NCI-H2171 (cell line): ENCODE measurements at regions not wholly inside any gene's neighbourhood (a gene's known extent, or its start where the extent isn't known, plus 50 kb on each side); places are given as distances from the start of the nearest gene placed in this dataset.

ENCODE experiments used
- DNase-seq: peaks from one replicate; lab custom pipeline; 2025; lab: John Stamatoyannopoulos, UW

- DNase-seq, result no peak
These were observed 136.8 kb downstream of the RDH14 start for GRCh38 chr2:18423636-18424035.

- DNase-seq, result no peak
These were observed 137.9 kb downstream of the RDH14 start for GRCh38 chr2:18422432-18423165.

- no peak for DNase-seq
These were observed 146.6 kb downstream of the RDH14 start for GRCh38 chr2:18413676-18414396.

- no peak for DNase-seq
These were observed 147.3 kb downstream of the RDH14 start for GRCh38 chr2:18412980-18413675.

GRCh38 chr2:18411626-18412025, 148.8 kb downstream of the RDH14 start:
- DNase-seq, result no peak

- DNase-seq, result no peak
These were observed 149.9 kb downstream of the RDH14 start for GRCh38 chr2:18410543-18410942.

GRCh38 chr2:18408638-18409037, 151.8 kb downstream of the RDH14 start:
- no peak for DNase-seq

GRCh38 chr2:18406219-18406618, 154.2 kb downstream of the RDH14 start:
- no peak for DNase-seq

GRCh38 chr2:18404708-18405107, 155.7 kb downstream of the RDH14 start:
- DNase-seq, result no peak

GRCh38 chr2:18403921-18404522, 156.4 kb downstream of the RDH14 start:
- DNase-seq, result no peak

- DNase-seq, result no peak
These were observed 157.6 kb downstream of the RDH14 start for GRCh38 chr2:18402831-18403230.

- DNase-seq, result no peak
These were observed 159.0 kb downstream of the RDH14 start for GRCh38 chr2:18401471-18401870.

GRCh38 chr2:18399601-18400000, 160.9 kb downstream of the RDH14 start:
- no peak for DNase-seq

- no peak for DNase-seq
These were observed 161.6 kb downstream of the RDH14 start for GRCh38 chr2:18398833-18399232.

GRCh38 chr2:18396329-18397010, 164.0 kb downstream of the RDH14 start:
- no peak for DNase-seq

GRCh38 chr2:18395555-18395954, 164.9 kb downstream of the RDH14 start:
- DNase-seq, result no peak

GRCh38 chr2:18387441-18388206, 172.8 kb downstream of the RDH14 start:
- DNase-seq, result peak; percentile 50

GRCh38 chr2:18384242-18384641, 176.2 kb downstream of the RDH14 start:
- no peak for DNase-seq

GRCh38 chr2:18381386-18381785, 179.1 kb downstream of the RDH14 start:
- no peak for DNase-seq

- no peak for DNase-seq
These were observed 180.1 kb downstream of the RDH14 start for GRCh38 chr2:18380321-18380720.

- no peak for DNase-seq
These were observed 180.6 kb downstream of the RDH14 start for GRCh38 chr2:18379870-18380269.
